RWPE1 (cell line): ENCODE measurements at regions not wholly inside any gene's neighbourhood (a gene's known extent, or its start where the extent isn't known, plus 50 kb on each side); places are given as distances from the start of the nearest gene placed in this dataset.

Experiments
- CTCF ChIA-PET: fragments of 350-600 bp; sonication (Branson Sonifier 250); formaldehyde crosslinking; extraction: SDS; loops from one replicate; lab custom pipeline; 2021; lab: Yijun Ruan, JAX
- POLR2A ChIA-PET: fragments of 400-600 bp; formaldehyde crosslinking; extraction: SDS; loops from one replicate; lab custom pipeline; 2020; ENCODE audit warnings: antibody characterized with exemption; ENCODE audit not compliant: low non-redundant PET; lab: Yijun Ruan, JAX
- DNase-seq: peaks from one replicate; pipeline ENCODE4 v3.0.0; 2012; ENCODE audit warnings: low spot score
- H3K27ac ChIP-seq: fragments of 450-650 bp; 2 replicates; pipeline ENCODE4 v1.5.1; 2017
- CTCF ChIP-seq: fragments of 450-650 bp; conservative IDR thresholded peaks from 2 replicates; pipeline ENCODE4 v1.5.1; 2017; ENCODE audit warnings: low read depth, mild to moderate bottlenecking

DNA sequence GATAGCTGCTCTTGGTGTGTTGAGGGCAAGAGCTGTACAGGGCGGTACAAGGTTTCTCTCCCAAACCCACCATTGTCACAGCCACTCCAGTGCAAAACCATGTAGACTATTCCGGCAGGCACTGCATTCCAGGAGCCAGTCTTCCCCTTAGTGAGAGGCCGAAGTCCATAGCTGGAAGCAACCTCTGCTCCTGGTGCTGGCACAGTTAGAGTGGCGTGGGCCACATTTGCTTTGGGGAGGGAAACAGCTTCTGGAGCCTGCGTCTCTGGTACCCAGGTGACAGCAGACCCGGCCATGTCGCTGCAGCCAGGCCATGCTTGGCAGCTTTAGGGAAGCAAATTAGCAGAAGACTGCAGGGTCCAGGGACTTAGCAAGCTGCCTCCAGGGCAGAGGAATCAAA lies 788.0 kb downstream of the BRD1 start:
- H3K27ac ChIP-seq, result no peak overlapping the region
- ChIA-PET CTCF (no interaction called here), POLR2A (no interaction called here)
- TF ChIP-seq CTCF, result no peak
- DNase-seq, result no peak

DNA sequence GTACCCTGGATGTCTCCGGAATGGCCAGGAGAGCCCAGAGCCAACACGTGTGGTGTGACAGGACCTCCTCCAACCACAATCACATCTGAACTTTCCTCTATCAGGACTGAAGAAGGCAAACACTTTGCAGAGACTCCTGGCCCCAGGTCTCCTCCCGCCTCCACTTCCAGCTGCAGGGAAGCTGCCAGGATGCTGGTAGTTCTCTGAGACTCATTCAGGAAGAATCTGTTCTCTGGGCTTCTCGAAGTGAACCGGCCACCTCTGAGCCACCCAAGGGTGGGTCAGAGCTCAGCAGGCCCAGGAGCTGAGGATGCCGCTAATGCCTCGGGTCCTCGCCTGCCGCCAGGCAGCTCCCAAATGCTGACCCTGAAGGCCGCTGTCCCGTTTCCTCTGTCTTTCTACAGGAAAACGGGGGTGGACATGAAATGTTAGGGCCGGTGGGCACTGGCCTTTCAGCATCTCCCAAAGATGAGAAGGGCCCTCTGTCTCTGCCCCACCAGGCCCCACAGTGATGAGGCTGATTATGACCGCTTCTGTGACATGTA lies 789.9 kb downstream of the BRD1 start:
- CTCF ChIA-PET, result no interaction called here
- no peak for DNase-seq
- H3K27ac ChIP-seq, result no peak overlapping the region
- POLR2A ChIA-PET, result no interaction called here
- TF ChIP-seq CTCF, result no peak

DNA sequence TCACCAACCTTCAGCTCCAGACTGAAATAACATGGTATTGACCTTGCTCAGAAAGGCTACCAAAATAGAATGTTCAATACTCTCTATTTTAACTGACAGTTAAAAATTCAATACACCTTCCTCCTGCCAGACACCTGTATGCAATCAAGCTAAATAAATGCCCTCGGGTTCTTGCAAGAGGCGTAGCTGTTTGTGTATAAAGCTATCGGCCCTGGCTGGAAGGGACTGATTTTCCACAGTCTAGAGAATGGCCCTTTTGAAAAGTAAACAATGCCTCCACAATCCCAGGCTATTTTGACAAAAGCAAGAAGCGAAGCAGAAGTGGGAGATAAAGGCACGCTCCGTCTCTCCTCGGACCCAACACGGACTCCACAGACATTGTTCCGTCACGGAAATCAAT lies 791.2 kb downstream of the BRD1 start:
- POLR2A ChIA-PET, result no interaction called here
- TF ChIP-seq CTCF, result no peak
- CTCF ChIA-PET, result no interaction called here
- DNase-seq, result no peak
- no peak overlapping the region for H3K27ac ChIP-seq

GRCh38 chr22:49035818-49036457 lies 791.7 kb downstream of the BRD1 start:
- no peak overlapping the region for H3K27ac ChIP-seq
- no peak for DNase-seq
- no peak for TF ChIP-seq CTCF
- ChIA-PET POLR2A (no interaction called here), CTCF (no interaction called here)

DNA sequence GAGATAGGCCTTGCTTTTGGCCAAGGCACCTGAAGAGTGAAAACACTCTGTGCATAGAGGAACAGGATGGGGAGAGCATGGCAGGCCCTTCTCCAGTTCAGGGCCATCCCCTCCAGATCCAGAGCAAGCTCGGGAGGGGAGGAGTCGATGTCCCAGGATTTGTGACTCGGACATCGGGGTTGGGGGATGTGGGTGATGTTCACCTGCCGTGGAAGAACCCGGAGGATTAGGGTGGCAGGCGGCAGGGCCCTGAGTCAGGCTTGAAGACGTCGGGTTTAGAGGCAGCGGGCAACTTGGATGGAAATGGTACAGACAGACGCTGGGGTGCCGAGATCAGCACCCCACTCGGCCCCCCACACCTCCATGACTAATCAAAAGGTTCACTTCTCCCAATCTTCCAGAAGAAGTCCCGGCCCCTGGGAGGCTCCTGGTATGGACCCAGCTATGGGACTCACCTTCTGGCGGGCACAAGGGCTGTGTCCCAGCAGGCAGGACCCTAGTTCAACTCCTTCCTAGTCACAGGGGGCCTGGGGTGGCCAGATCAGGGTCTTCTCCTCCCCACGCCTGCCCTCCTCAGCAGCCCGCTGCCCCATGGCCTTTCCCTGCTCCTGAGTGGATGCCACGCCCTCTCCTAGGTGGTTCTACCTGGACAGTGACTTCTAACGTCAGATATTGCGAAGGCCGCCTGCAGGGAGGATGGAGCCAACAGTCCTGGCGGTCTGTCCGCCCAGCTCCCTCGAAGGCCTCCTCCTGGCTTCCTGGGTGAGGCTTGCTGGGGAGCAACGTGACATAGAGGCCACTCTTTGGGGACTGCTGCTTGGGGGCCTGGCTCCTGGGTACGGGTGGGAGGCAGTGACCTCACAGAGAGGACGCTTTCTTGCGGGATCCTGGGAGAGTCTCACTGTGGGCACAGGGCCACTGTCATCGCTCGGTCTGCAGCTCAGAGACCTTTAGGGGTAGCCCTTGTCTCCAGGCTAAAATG lies 792.5 kb downstream of the BRD1 start:
- no peak for TF ChIP-seq CTCF
- no peak for DNase-seq
- POLR2A ChIA-PET, result no interaction called here
- CTCF ChIA-PET, result no interaction called here
- H3K27ac ChIP-seq, result no peak overlapping the region

- ChIA-PET POLR2A (no interaction called here), CTCF (no interaction called here)
- no peak for TF ChIP-seq CTCF
- H3K27ac ChIP-seq, result no peak overlapping the region
- DNase-seq, result no peak
Observed at GRCh38 chr22:49033616-49034015, 794.1 kb downstream of the BRD1 start.
